ENCODE measurements at regions not wholly inside any gene's neighbourhood (a gene's known extent, or its start where the extent isn't known, plus 50 kb on each side); places are given as distances from the start of the nearest gene placed in this dataset.

GRCh38 chr20:60321601-60322000 is 363.4 kb downstream of the CDH26 start:
- no peak for DNase-seq (ENCODE audit: low spot score)

- DNase-seq (ENCODE audit: low spot score): no peak
Observed at GRCh38 chr20:60326821-60327220, 368.6 kb downstream of the CDH26 start.

GRCh38 chr20:60327971-60328660 is 369.9 kb downstream of the CDH26 start:
- DNase-seq (ENCODE audit: low spot score): no peak

GRCh38 chr20:60330461-60330860 is 372.2 kb downstream of the CDH26 start:
- DNase-seq (ENCODE audit: low spot score): no peak

GRCh38 chr20:60331688-60332300 is 373.6 kb downstream of the CDH26 start:
- no peak for DNase-seq (ENCODE audit: low spot score)

- DNase-seq (ENCODE audit: low spot score): no peak
Observed at GRCh38 chr20:60332523-60332922, 374.3 kb downstream of the CDH26 start.

GRCh38 chr20:60334911-60335310 is 376.7 kb downstream of the CDH26 start:
- DNase-seq (ENCODE audit: low spot score): no peak

GRCh38 chr20:60338556-60338955 is 380.3 kb downstream of the CDH26 start:
- DNase-seq (ENCODE audit: low spot score): no peak

GRCh38 chr20:60339738-60340137 is 381.5 kb downstream of the CDH26 start:
- no peak for DNase-seq (ENCODE audit: low spot score)

- no peak for DNase-seq (ENCODE audit: low spot score)
Observed at GRCh38 chr20:60340232-60340631, 382.0 kb downstream of the CDH26 start.

- no peak for DNase-seq (ENCODE audit: low spot score)
Observed at GRCh38 chr20:60341062-60341461, 382.8 kb downstream of the CDH26 start.

GRCh38 chr20:60345106-60345505 is 386.9 kb downstream of the CDH26 start:
- no peak for DNase-seq (ENCODE audit: low spot score)

- no peak for DNase-seq (ENCODE audit: low spot score)
Observed at GRCh38 chr20:60349418-60349817, 391.2 kb downstream of the CDH26 start.

GRCh38 chr20:60352017-60352416 is 393.8 kb downstream of the CDH26 start:
- DNase-seq (ENCODE audit: low spot score): no peak

- DNase-seq (ENCODE audit: low spot score): no peak
Observed at GRCh38 chr20:60352596-60352995, 394.4 kb downstream of the CDH26 start.

- no peak for DNase-seq (ENCODE audit: low spot score)
Observed at GRCh38 chr20:60354024-60354580, 395.9 kb downstream of the CDH26 start.

GRCh38 chr20:60358101-60358500 is 399.9 kb downstream of the CDH26 start:
- no peak for DNase-seq (ENCODE audit: low spot score)

GRCh38 chr20:60359010-60359409 is 400.8 kb downstream of the CDH26 start:
- no peak for DNase-seq (ENCODE audit: low spot score)

- DNase-seq (ENCODE audit: low spot score): no peak
Observed at GRCh38 chr20:60361761-60362395, 403.7 kb downstream of the CDH26 start.

- no peak for DNase-seq (ENCODE audit: low spot score)
Observed at GRCh38 chr20:60362531-60362930, 404.3 kb downstream of the CDH26 start.

- no peak for DNase-seq (ENCODE audit: low spot score)
Observed at GRCh38 chr20:60363698-60364097, 405.5 kb downstream of the CDH26 start.

- no peak for DNase-seq (ENCODE audit: low spot score)
Observed at GRCh38 chr20:60365064-60365666, 406.9 kb downstream of the CDH26 start.

- DNase-seq (ENCODE audit: low spot score): no peak
Observed at GRCh38 chr20:60365882-60366281, 407.7 kb downstream of the CDH26 start.

Data from hepatic stellate cell (primary cell).